ENCODE measurements at regions not wholly inside any gene's neighbourhood (a gene's known extent, or its start where the extent isn't known, plus 50 kb on each side); places are given as distances from the start of the nearest gene placed in this dataset.

GRCh38 chr5:74310997-74311930, 329.3 kb downstream of the ENC1 start:
- Histone ChIP-seq H4K20me1 (ENCODE audit: insufficient read depth, low read length) (no peaks in the 10 kb centered on the region), H3K79me2 (ENCODE audit: low read length) (no peaks in the 10 kb centered on the region), H2AFZ (ENCODE audit: low read length) (no peak overlapping the region), H3K4me3 (ENCODE audit: low read length) (no peak overlapping the region), H3F3A (ENCODE audit: insufficient read depth, low read length) (no peaks in the 10 kb centered on the region), H3K36me3 (replicated peaks; ENCODE audit: insufficient read depth, low read length) (no peaks in the 10 kb centered on the region), H3K4me2 (ENCODE audit: low read depth, low read length) (no peak overlapping the region), H3K9ac (ENCODE audit: low read length) (no peak overlapping the region), H3K27me3 (replicated peaks; ENCODE audit: insufficient read depth, low read length) (no peaks in the 10 kb centered on the region), H3K27ac (ENCODE audit: low read length) (no peak overlapping the region), H3K4me1 (ENCODE audit: low read length) (peaks cover 7% of the 10 kb centered on the region; the same call in 1 of the 2 replicates), H3K9me2 (replicated peaks; ENCODE audit: insufficient read depth, low read length) (no peaks in the 10 kb centered on the region), H3K9me3 (replicated peaks; ENCODE audit: insufficient read depth, low read length) (no peaks in the 10 kb centered on the region)
- DNase-seq, result no peak
- TF ChIP-seq EZH2phosphoT487 (IDR thresholded peaks at IDR 0.05; ENCODE audit: low read length) (no peak), EZH2 (optimal IDR thresholded peaks at IDR 0.05; ENCODE audit: low read depth, low read length) (no peak), CTCF (IDR thresholded peaks at IDR 0.05; ENCODE audit: low read length) (no peak)

- TF ChIP-seq EZH2phosphoT487 (IDR thresholded peaks at IDR 0.05; ENCODE audit: low read length), result no peak
- no peak for TF ChIP-seq CTCF (IDR thresholded peaks at IDR 0.05; ENCODE audit: low read length)
- TF ChIP-seq EZH2 (optimal IDR thresholded peaks at IDR 0.05; ENCODE audit: low read depth, low read length), result no peak
- Histone ChIP-seq H3F3A (ENCODE audit: insufficient read depth, low read length) (no peaks in the 10 kb centered on the region), H3K4me2 (ENCODE audit: low read depth, low read length) (no peak overlapping the region), H3K4me1 (ENCODE audit: low read length) (peaks cover 7% of the 10 kb centered on the region; the same call in 1 of the 2 replicates), H3K4me3 (ENCODE audit: low read length) (no peak overlapping the region), H3K9ac (ENCODE audit: low read length) (no peak overlapping the region), H4K20me1 (ENCODE audit: insufficient read depth, low read length) (no peaks in the 10 kb centered on the region), H3K27me3 (replicated peaks; ENCODE audit: insufficient read depth, low read length) (no peaks in the 10 kb centered on the region), H3K27ac (ENCODE audit: low read length) (no peak overlapping the region), H3K9me3 (replicated peaks; ENCODE audit: insufficient read depth, low read length) (no peaks in the 10 kb centered on the region), H3K79me2 (ENCODE audit: low read length) (no peaks in the 10 kb centered on the region), H3K9me2 (replicated peaks; ENCODE audit: insufficient read depth, low read length) (no peaks in the 10 kb centered on the region), H2AFZ (ENCODE audit: low read length) (no peak overlapping the region), H3K36me3 (replicated peaks; ENCODE audit: insufficient read depth, low read length) (no peaks in the 10 kb centered on the region)
- DNase-seq, result no peak
These were observed 330.1 kb downstream of the ENC1 start for GRCh38 chr5:74310386-74310785.

GRCh38 chr5:74309050-74309449, 331.5 kb downstream of the ENC1 start:
- H3K4me1 ChIP-seq (ENCODE audit: low read length), result peaks cover 7% of the 10 kb centered on the region; the same call in 1 of the 2 replicates
- H3K9ac ChIP-seq (ENCODE audit: low read length), result no peak overlapping the region
- H2AFZ ChIP-seq (ENCODE audit: low read length), result no peak overlapping the region
- TF ChIP-seq EZH2phosphoT487 (IDR thresholded peaks at IDR 0.05; ENCODE audit: low read length), result no peak
- TF ChIP-seq EZH2 (optimal IDR thresholded peaks at IDR 0.05; ENCODE audit: low read depth, low read length), result no peak
- no peak for TF ChIP-seq CTCF (IDR thresholded peaks at IDR 0.05; ENCODE audit: low read length)
- H3K9me3 ChIP-seq (replicated peaks; ENCODE audit: insufficient read depth, low read length), result no peaks in the 10 kb centered on the region
- no peaks in the 10 kb centered on the region for H3F3A ChIP-seq (ENCODE audit: insufficient read depth, low read length)
- no peak overlapping the region for H3K27ac ChIP-seq (ENCODE audit: low read length)
- H3K36me3 ChIP-seq (replicated peaks; ENCODE audit: insufficient read depth, low read length), result no peaks in the 10 kb centered on the region
- DNase-seq, result no peak
- H3K79me2 ChIP-seq (ENCODE audit: low read length), result no peaks in the 10 kb centered on the region
- H4K20me1 ChIP-seq (ENCODE audit: insufficient read depth, low read length), result no peaks in the 10 kb centered on the region
- no peak overlapping the region for H3K4me2 ChIP-seq (ENCODE audit: low read depth, low read length)
- H3K27me3 ChIP-seq (replicated peaks; ENCODE audit: insufficient read depth, low read length), result no peaks in the 10 kb centered on the region
- no peaks in the 10 kb centered on the region for H3K9me2 ChIP-seq (replicated peaks; ENCODE audit: insufficient read depth, low read length)
- H3K4me3 ChIP-seq (ENCODE audit: low read length), result no peak overlapping the region
